Stimulated activated CD4-positive, alpha-beta T cell treated with anti-CD3 and anti-CD28 coated beads, Interleukin-12 subunit alpha, Interleukin-12 subunit beta, amount 100 ng/mL, for 48 hours (primary cell): ENCODE measurements at regions not wholly inside any gene's neighbourhood (a gene's known extent, or its start where the extent isn't known, plus 50 kb on each side); places are given as distances from the start of the nearest gene placed in this dataset.

ENCODE experiments used
- DNase-seq, 3 donors: peaks; one replicate each; pipeline ENCODE4 v3.0.0-alpha.2; 2020; ENCODE audit warnings: low read depth in 2 of 3, low spot score in 1 of 3

- DNase-seq: no peak
Measured at GRCh38 chr6:98583506-98583905, 250.9 kb upstream of the POU3F2 start.

GRCh38 chr6:98586163-98586562 is 248.2 kb upstream of the POU3F2 start:
- DNase-seq: no peak

GRCh38 chr6:98587555-98587954 is 246.8 kb upstream of the POU3F2 start:
- no peak for DNase-seq

GRCh38 chr6:98589536-98589935 is 244.8 kb upstream of the POU3F2 start:
- DNase-seq: no peak

GRCh38 chr6:98590136-98590681 is 244.2 kb upstream of the POU3F2 start:
- no peak for DNase-seq

- no peak for DNase-seq
Measured at GRCh38 chr6:98590997-98591396, 243.4 kb upstream of the POU3F2 start.

- DNase-seq: no peak
Measured at GRCh38 chr6:98593676-98594075, 240.7 kb upstream of the POU3F2 start.

GRCh38 chr6:98601716-98602115 is 232.7 kb upstream of the POU3F2 start:
- DNase-seq: no peak

GRCh38 chr6:98605705-98606104 is 228.7 kb upstream of the POU3F2 start:
- DNase-seq: no peak

GRCh38 chr6:98627129-98627775 is 207.1 kb upstream of the POU3F2 start:
- no peak for DNase-seq

GRCh38 chr6:98633886-98634285 is 200.5 kb upstream of the POU3F2 start:
- no peak for DNase-seq

- no peak for DNase-seq
Measured at GRCh38 chr6:98634569-98634968, 199.8 kb upstream of the POU3F2 start.

- no peak for DNase-seq
Measured at GRCh38 chr6:98635191-98635590, 199.2 kb upstream of the POU3F2 start.

GRCh38 chr6:98636941-98637340 is 197.4 kb upstream of the POU3F2 start:
- DNase-seq: no peak

- DNase-seq: no peak
Measured at GRCh38 chr6:98639089-98639635, 195.2 kb upstream of the POU3F2 start.

GRCh38 chr6:98640366-98640765 is 194.0 kb upstream of the POU3F2 start:
- DNase-seq: no peak

- no peak for DNase-seq
Measured at GRCh38 chr6:98641949-98642719, 192.2 kb upstream of the POU3F2 start.

GRCh38 chr6:98644063-98644462 is 190.3 kb upstream of the POU3F2 start:
- no peak for DNase-seq

- DNase-seq: no peak
Measured at GRCh38 chr6:98648211-98648914, 186.0 kb upstream of the POU3F2 start.

- DNase-seq: no peak
Measured at GRCh38 chr6:98650941-98651340, 183.4 kb upstream of the POU3F2 start.

- DNase-seq: no peak
Measured at GRCh38 chr6:98653179-98653578, 181.2 kb upstream of the POU3F2 start.

- no peak for DNase-seq
Measured at GRCh38 chr6:98657764-98658163, 176.6 kb upstream of the POU3F2 start.
